Muscle of leg (tissue), 3 donors: ENCODE measurements at regions not wholly inside any gene's neighbourhood (a gene's known extent, or its start where the extent isn't known, plus 50 kb on each side); places are given as distances from the start of the nearest gene placed in this dataset.

Experiments used
- DNase-seq: peaks from one replicate; pipeline ENCODE4 v3.0.0; 2013
- H3K27ac ChIP-seq: one replicate; pipeline ENCODE4 v1.5.1; 2013; ENCODE audit warnings: mild to moderate bottlenecking, low read length, control low read depth
- H3K27me3 ChIP-seq: one replicate; pipeline ENCODE4 v1.6.1; 2013; ENCODE audit warnings: low read length; ENCODE audit not compliant: control insufficient read depth, insufficient read depth
- H3K36me3 ChIP-seq: one replicate; pipeline ENCODE4 v1.6.1; 2013; ENCODE audit warnings: low read length; ENCODE audit not compliant: control insufficient read depth, insufficient read depth
- H3K4me1 ChIP-seq: one replicate; pipeline ENCODE4 v1.6.1; 2013; ENCODE audit warnings: low read length; ENCODE audit not compliant: control insufficient read depth, insufficient read depth
- H3K4me3 ChIP-seq: one replicate; pipeline ENCODE4 v1.5.1; 2013; ENCODE audit warnings: low read length, control low read depth
- H3K9me3 ChIP-seq: replicated peaks from 2 replicates; pipeline ENCODE4 v1.6.1; 2013; ENCODE audit warnings: low read depth, low read length; ENCODE audit not compliant: control insufficient read depth
- WGBS: methylation state at CpG from one replicate; pipeline ENCODE4 v1.1.5; 2013; ENCODE audit warnings: missing lambda C conversion rate; ENCODE audit not compliant: insufficient coverage; 5-methylcytosine and 5-hydroxymethylcytosine counted together

DNA sequence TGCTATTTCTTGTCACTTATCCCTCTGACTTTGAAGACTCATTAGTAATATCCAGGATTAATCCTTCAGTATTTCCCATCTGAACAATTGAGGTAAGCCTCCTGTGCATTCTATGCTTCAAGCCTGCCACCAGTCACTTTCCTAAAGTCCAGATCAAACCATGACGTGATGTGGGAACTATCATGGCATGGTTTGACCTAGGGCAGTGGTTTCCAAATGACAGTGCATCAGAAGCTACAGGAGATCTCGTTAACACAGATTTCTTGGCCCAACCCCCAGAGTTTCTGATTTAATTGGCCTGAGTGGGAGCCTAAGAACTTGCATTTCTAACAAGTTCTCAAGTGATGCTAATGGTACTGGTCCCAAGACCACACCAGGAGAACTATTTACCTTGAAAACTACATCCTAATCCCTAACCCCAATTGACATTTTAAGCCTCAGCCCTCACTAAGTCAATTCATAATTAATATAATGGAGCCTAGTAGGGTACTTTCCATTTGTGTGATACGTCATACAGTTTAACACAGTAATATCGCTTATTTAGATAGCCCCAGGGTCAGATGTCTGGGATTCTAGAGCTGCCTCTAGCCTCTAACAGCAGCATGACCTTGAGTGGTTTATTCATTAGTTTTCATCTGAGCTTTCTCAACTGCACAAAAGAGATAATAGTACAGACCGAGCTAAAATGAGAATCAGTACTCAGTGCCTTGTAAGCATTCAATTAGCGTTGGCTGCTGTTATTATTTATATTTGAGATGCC, 907.6 kb downstream of the TFAP2A start:
- Histone ChIP-seq H3K27ac (no peak overlapping the region), H3K9me3 (no peaks in the 10 kb centered on the region), H3K4me3 (no peak overlapping the region), H3K4me1 (no peaks in the 10 kb centered on the region), H3K36me3 (no peaks in the 10 kb centered on the region), H3K27me3 (no peaks in the 10 kb centered on the region)
- DNase-seq: no peak
- WGBS: 80% methylated on average over 3 of the region's 6 CpGs

GRCh38 chr6:9504191-9504590, 910.7 kb downstream of the TFAP2A start:
- no CpG with 5 or more reads among the region's 2 CpGs for WGBS
- H3K9me3 ChIP-seq: no peaks in the 10 kb centered on the region
- no peak overlapping the region for H3K27ac ChIP-seq
- no peak for DNase-seq
- H3K4me1 ChIP-seq: no peaks in the 10 kb centered on the region
- no peaks in the 10 kb centered on the region for H3K36me3 ChIP-seq
- H3K4me3 ChIP-seq: no peak overlapping the region
- no peaks in the 10 kb centered on the region for H3K27me3 ChIP-seq

GRCh38 chr6:9503111-9503761, 911.6 kb downstream of the TFAP2A start:
- Histone ChIP-seq H3K4me3 (no peak overlapping the region), H3K27me3 (no peaks in the 10 kb centered on the region), H3K9me3 (no peaks in the 10 kb centered on the region), H3K4me1 (no peaks in the 10 kb centered on the region), H3K36me3 (no peaks in the 10 kb centered on the region), H3K27ac (no peak overlapping the region)
- no peak for DNase-seq
- no CpG with 5 or more reads among the region's 7 CpGs for WGBS

DNA sequence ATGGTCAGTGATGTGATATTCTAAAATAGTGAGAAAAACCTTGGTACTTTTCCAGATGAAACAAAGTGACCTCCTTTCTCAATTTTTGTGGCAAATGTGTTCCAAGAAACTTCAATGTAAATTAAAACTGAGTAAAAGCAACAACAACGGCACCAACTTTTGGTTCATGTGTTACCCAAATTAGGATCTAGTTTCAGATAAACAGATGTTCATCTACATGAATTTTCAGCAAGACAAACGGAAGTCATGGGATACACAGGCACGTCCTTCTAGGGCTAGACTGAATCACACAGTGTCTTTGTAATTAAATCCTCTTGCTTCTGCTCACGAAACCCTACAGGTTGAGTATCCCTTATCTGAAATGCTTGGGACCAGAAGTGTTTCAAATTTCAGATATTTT, 915.2 kb downstream of the TFAP2A start:
- Histone ChIP-seq H3K4me1 (no peaks in the 10 kb centered on the region), H3K36me3 (no peaks in the 10 kb centered on the region), H3K4me3 (no peak overlapping the region), H3K9me3 (no peaks in the 10 kb centered on the region), H3K27me3 (no peaks in the 10 kb centered on the region), H3K27ac (no peak overlapping the region)
- DNase-seq: no peak
- WGBS: 90% methylated on average over 2 of the region's 4 CpGs

GRCh38 chr6:9496837-9497236, 918.0 kb downstream of the TFAP2A start:
- Histone ChIP-seq H3K27me3 (no peaks in the 10 kb centered on the region), H3K4me1 (no peaks in the 10 kb centered on the region), H3K9me3 (no peaks in the 10 kb centered on the region), H3K36me3 (no peaks in the 10 kb centered on the region), H3K27ac (no peak overlapping the region), H3K4me3 (no peak overlapping the region)
- DNase-seq: no peak
- WGBS: 70% methylated on average over 4 of the region's 6 CpGs

GRCh38 chr6:9494864-9495263, 920.0 kb downstream of the TFAP2A start:
- H3K27me3 ChIP-seq: no peaks in the 10 kb centered on the region
- H3K4me1 ChIP-seq: no peaks in the 10 kb centered on the region
- 67% methylated on average over 1 of the region's 1 CpG for WGBS
- H3K36me3 ChIP-seq: no peaks in the 10 kb centered on the region
- H3K4me3 ChIP-seq: no peak overlapping the region
- no peak for DNase-seq
- no peaks in the 10 kb centered on the region for H3K9me3 ChIP-seq
- H3K27ac ChIP-seq: no peak overlapping the region

GRCh38 chr6:9492790-9493189, 922.1 kb downstream of the TFAP2A start:
- Histone ChIP-seq H3K4me1 (no peaks in the 10 kb centered on the region), H3K27me3 (no peaks in the 10 kb centered on the region), H3K4me3 (no peak overlapping the region), H3K36me3 (no peaks in the 10 kb centered on the region), H3K9me3 (no peaks in the 10 kb centered on the region), H3K27ac (no peak overlapping the region)
- WGBS: no CpG with 5 or more reads among the region's 3 CpGs
- DNase-seq: no peak

DNA sequence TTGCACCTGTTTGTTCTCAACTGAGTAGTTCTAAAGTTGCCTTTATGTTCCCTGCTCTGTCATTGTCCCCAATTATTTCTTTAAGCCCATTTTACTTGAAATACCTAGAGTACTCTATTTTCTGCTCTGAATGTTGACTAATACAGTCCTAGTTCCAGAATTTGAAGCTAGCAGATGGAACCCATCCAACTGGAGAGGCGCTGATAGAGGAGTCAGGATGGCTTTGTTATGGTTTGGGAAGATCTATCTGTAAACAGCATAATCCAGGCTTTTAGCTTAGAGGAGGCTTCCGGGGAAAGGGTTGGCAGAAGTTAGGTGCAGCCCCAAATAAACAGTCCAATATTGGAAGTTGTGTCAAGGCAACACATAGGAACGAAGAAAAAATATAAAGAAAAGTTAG, 927.7 kb downstream of the TFAP2A start:
- H3K27ac ChIP-seq: no peak overlapping the region
- no peaks in the 10 kb centered on the region for H3K9me3 ChIP-seq
- H3K4me1 ChIP-seq: no peaks in the 10 kb centered on the region
- H3K36me3 ChIP-seq: no peaks in the 10 kb centered on the region
- 71% methylated on average over 1 of the region's 3 CpGs for WGBS
- H3K4me3 ChIP-seq: no peak overlapping the region
- H3K27me3 ChIP-seq: no peaks in the 10 kb centered on the region
- DNase-seq: no peak

GRCh38 chr6:9485992-9486391, 928.9 kb downstream of the TFAP2A start:
- Histone ChIP-seq H3K4me3 (no peak overlapping the region), H3K36me3 (no peaks in the 10 kb centered on the region), H3K9me3 (no peaks in the 10 kb centered on the region), H3K27ac (no peak overlapping the region), H3K4me1 (no peaks in the 10 kb centered on the region), H3K27me3 (no peaks in the 10 kb centered on the region)
- no peak for DNase-seq
- WGBS: no CpG with 5 or more reads among the region's 4 CpGs

- DNase-seq: no peak
- no peaks in the 10 kb centered on the region for H3K27me3 ChIP-seq
- no peak overlapping the region for H3K4me3 ChIP-seq
- WGBS: no CpG with 5 or more reads among the region's 1 CpG
- H3K36me3 ChIP-seq: no peaks in the 10 kb centered on the region
- H3K4me1 ChIP-seq: no peaks in the 10 kb centered on the region
- H3K9me3 ChIP-seq: no peaks in the 10 kb centered on the region
- H3K27ac ChIP-seq: no peak overlapping the region
Observed at GRCh38 chr6:9484686-9485085, 930.2 kb downstream of the TFAP2A start.
